ENCODE measurements at regions not wholly inside any gene's neighbourhood (a gene's known extent, or its start where the extent isn't known, plus 50 kb on each side); places are given as distances from the start of the nearest gene placed in this dataset.

GRCh38 chr4:22922426-22922825, 229.7 kb downstream of the GBA3 start:
- DNase-seq: no peak

- no peak for DNase-seq
These were observed 229.2 kb downstream of the GBA3 start for GRCh38 chr4:22921936-22922335.

GRCh38 chr4:22911285-22911684, 218.5 kb downstream of the GBA3 start:
- DNase-seq: no peak

- DNase-seq: no peak
These were observed 217.5 kb downstream of the GBA3 start for GRCh38 chr4:22910200-22910599.

- no peak for DNase-seq
These were observed 213.3 kb downstream of the GBA3 start for GRCh38 chr4:22906045-22906444.

GRCh38 chr4:22903913-22904312, 211.2 kb downstream of the GBA3 start:
- no peak for DNase-seq

GRCh38 chr4:22901631-22902030, 208.9 kb downstream of the GBA3 start:
- no peak for DNase-seq

- no peak for DNase-seq
These were observed 208.1 kb downstream of the GBA3 start for GRCh38 chr4:22900876-22901275.

- no peak for DNase-seq
These were observed 204.9 kb downstream of the GBA3 start for GRCh38 chr4:22897520-22898108.

- DNase-seq: no peak
These were observed 202.7 kb downstream of the GBA3 start for GRCh38 chr4:22895482-22895881.

GRCh38 chr4:22884157-22884556, 191.4 kb downstream of the GBA3 start:
- DNase-seq: no peak

- no peak for DNase-seq
These were observed 188.7 kb downstream of the GBA3 start for GRCh38 chr4:22881411-22881810.

- no peak for DNase-seq
These were observed 184.8 kb downstream of the GBA3 start for GRCh38 chr4:22877486-22878052.

GRCh38 chr4:22876270-22876669, 183.5 kb downstream of the GBA3 start:
- no peak for DNase-seq

GRCh38 chr4:22875587-22876257, 183.0 kb downstream of the GBA3 start:
- DNase-seq: no peak

- no peak for DNase-seq
These were observed 181.7 kb downstream of the GBA3 start for GRCh38 chr4:22874334-22874912.

- no peak for DNase-seq
These were observed 181.2 kb downstream of the GBA3 start for GRCh38 chr4:22873899-22874298.

GRCh38 chr4:22870847-22871449, 178.2 kb downstream of the GBA3 start:
- DNase-seq: no peak

- no peak for DNase-seq
These were observed 176.5 kb downstream of the GBA3 start for GRCh38 chr4:22869235-22869634.
